ENCODE measurements at regions not wholly inside any gene's neighbourhood (a gene's known extent, or its start where the extent isn't known, plus 50 kb on each side); places are given as distances from the start of the nearest gene placed in this dataset.

GRCh38 chr2:145769011-145769716, 1249.2 kb upstream of the ZEB2 start:
- TF ChIP-seq POLR2A (IDR thresholded peaks at IDR 0.05): no peak
- TF ChIP-seq CTCF (IDR thresholded peaks at IDR 0.05): no peak
- no peak for TF ChIP-seq EP300 (IDR thresholded peaks at IDR 0.05)
